ENCODE measurements at regions not wholly inside any gene's neighbourhood (a gene's known extent, or its start where the extent isn't known, plus 50 kb on each side); places are given as distances from the start of the nearest gene placed in this dataset.

GRCh38 chr7:46168671-46169383 is 247.8 kb upstream of the IGFBP3 start:
- DNase-seq (ENCODE audit: low read depth): no peak
- TF ChIP-seq MAX (IDR thresholded peaks at IDR 0.05; ENCODE audit: low read depth, low read length) (no peak), POLR2A (IDR thresholded peaks at IDR 0.05; ENCODE audit: extremely low read depth, insufficient read length) (no peak), MYC (IDR thresholded peaks at IDR 0.05; ENCODE audit: low read depth, low read length) (no peak), CTCF (IDR thresholded peaks at IDR 0.05; ENCODE audit: low read depth, low read length) (no peak)
- no peak overlapping the region for H3K4me3 ChIP-seq (ENCODE audit: low read depth, low read length)

- TF ChIP-seq CTCF (IDR thresholded peaks at IDR 0.05; ENCODE audit: low read depth, low read length) (no peak), MAX (IDR thresholded peaks at IDR 0.05; ENCODE audit: low read depth, low read length) (no peak), MYC (IDR thresholded peaks at IDR 0.05; ENCODE audit: low read depth, low read length) (no peak), POLR2A (IDR thresholded peaks at IDR 0.05; ENCODE audit: extremely low read depth, insufficient read length) (no peak)
- no peak for DNase-seq (ENCODE audit: low read depth)
- no peak overlapping the region for H3K4me3 ChIP-seq (ENCODE audit: low read depth, low read length)
Observed at GRCh38 chr7:46168231-46168630, 247.2 kb upstream of the IGFBP3 start.

- no peak for DNase-seq (ENCODE audit: low read depth)
- TF ChIP-seq MYC (IDR thresholded peaks at IDR 0.05; ENCODE audit: low read depth, low read length) (no peak), CTCF (IDR thresholded peaks at IDR 0.05; ENCODE audit: low read depth, low read length) (no peak), MAX (IDR thresholded peaks at IDR 0.05; ENCODE audit: low read depth, low read length) (no peak), POLR2A (IDR thresholded peaks at IDR 0.05; ENCODE audit: extremely low read depth, insufficient read length) (no peak)
- H3K4me3 ChIP-seq (ENCODE audit: low read depth, low read length): no peak overlapping the region
Observed at GRCh38 chr7:46165276-46165675, 244.2 kb upstream of the IGFBP3 start.

- TF ChIP-seq CTCF (IDR thresholded peaks at IDR 0.05; ENCODE audit: low read depth, low read length): no peak
- TF ChIP-seq POLR2A (IDR thresholded peaks at IDR 0.05; ENCODE audit: extremely low read depth, insufficient read length): no peak
- TF ChIP-seq MYC (IDR thresholded peaks at IDR 0.05; ENCODE audit: low read depth, low read length): no peak
- no peak for TF ChIP-seq MAX (IDR thresholded peaks at IDR 0.05; ENCODE audit: low read depth, low read length)
- DNase-seq (ENCODE audit: low read depth): no peak
- H3K4me3 ChIP-seq (ENCODE audit: low read depth, low read length): no peak overlapping the region
Observed at GRCh38 chr7:46164629-46165028, 243.6 kb upstream of the IGFBP3 start.

- no peak overlapping the region for H3K4me3 ChIP-seq (ENCODE audit: low read depth, low read length)
- no peak for TF ChIP-seq MAX (IDR thresholded peaks at IDR 0.05; ENCODE audit: low read depth, low read length)
- TF ChIP-seq MYC (IDR thresholded peaks at IDR 0.05; ENCODE audit: low read depth, low read length): no peak
- TF ChIP-seq CTCF (IDR thresholded peaks at IDR 0.05; ENCODE audit: low read depth, low read length): no peak
- TF ChIP-seq POLR2A (IDR thresholded peaks at IDR 0.05; ENCODE audit: extremely low read depth, insufficient read length): no peak
- no peak for DNase-seq (ENCODE audit: low read depth)
Observed at GRCh38 chr7:46163246-46163645, 242.2 kb upstream of the IGFBP3 start.
